ENCODE measurements at regions not wholly inside any gene's neighbourhood (a gene's known extent, or its start where the extent isn't known, plus 50 kb on each side); places are given as distances from the start of the nearest gene placed in this dataset.
"Not testable (repeated sequence)": the region's sequence is repeated elsewhere in the genome, so short reads cannot be mapped to it uniquely, and the experiment has no call there.

GRCh38 chr4:181007751-181008150 is 1235.5 kb upstream of the TENM3 start:
- no peak for DNase-seq (ENCODE audit: low read depth)

DNA sequence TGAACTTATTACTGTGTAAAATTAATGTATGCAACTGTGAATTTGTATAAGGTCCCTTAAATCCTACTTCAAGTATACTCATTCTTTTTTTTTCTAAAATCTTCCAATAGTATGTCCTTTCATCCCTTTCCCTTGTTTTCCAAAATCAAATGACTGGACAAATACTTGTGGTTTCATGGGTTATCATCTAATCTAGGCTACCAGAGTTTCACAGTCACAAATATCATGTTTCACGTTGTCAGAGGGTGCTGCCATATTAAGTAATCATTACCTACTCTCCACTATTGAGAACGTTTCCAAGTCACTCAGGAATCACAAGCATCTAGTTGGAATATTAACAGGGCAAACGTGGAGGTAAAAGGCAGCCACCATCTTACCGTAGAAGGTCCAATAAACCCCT is 1235.0 kb upstream of the TENM3 start:
- no peak for DNase-seq (ENCODE audit: low read depth)

GRCh38 chr4:181013162-181013561 is 1230.0 kb upstream of the TENM3 start:
- no peak for DNase-seq (ENCODE audit: low read depth)

- no peak for DNase-seq (ENCODE audit: low read depth)
Measured at GRCh38 chr4:181017038-181017437, 1226.2 kb upstream of the TENM3 start.

DNA sequence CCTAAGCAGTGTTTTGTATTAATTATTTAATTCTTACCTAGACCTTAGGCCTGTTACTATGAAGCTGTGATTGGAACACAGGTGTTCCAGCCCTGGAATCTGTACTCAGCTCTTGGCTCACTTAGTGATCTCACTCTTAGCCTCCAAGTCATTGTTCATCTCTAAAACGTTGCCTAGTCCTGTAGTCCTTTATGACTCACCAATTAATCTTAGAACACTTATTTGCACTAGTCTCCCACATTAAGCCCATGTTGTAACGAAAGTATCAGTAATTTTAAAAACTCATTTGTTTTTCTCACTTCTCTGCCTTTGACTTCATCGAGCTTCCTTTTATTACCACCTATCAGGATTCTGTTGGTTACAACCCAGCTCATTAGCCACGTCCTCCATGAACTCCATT is 1224.7 kb upstream of the TENM3 start:
- no peak for DNase-seq (ENCODE audit: low read depth)

DNA sequence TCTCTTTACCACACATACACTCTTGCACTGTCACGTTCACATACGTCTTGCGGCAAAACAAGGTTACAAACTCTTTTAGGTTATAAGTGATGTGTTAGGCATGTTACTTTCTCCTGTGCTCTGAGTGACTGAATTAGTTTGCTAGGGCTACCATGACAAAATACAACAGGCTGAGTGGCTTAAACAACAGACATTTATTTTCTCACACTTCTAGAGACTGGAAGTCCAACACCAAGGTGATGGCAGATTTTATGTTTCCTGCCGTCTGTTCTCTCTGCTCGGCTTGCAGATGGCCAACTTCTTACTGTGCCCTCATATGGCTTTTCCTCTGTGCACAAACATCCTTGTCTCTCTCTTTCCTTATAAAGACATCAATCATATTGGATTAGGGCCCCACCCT is 1224.3 kb upstream of the TENM3 start:
- DNase-seq (ENCODE audit: low read depth): no peak

DNA sequence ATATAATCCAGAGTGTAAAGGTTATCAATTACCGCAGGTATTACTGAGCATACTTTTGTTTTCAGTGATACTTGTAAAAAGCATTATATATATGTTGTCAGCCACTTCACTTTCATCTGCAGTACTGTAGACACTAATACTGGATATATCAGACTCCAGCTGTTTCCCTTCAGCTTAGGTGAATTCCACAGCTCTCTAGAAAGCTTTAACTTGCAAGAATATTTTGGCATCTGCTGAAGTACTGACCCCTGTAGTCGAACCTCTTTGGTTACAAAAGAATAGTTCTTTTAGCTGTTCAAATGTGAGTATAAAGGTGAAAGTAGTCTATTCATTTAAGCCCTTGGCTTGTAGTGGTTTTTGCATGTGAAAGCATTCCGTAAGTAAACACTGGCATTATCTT is 1222.7 kb upstream of the TENM3 start:
- no peak for DNase-seq (ENCODE audit: low read depth)

- DNase-seq (ENCODE audit: low read depth): no peak
Measured at GRCh38 chr4:181021213-181021612, 1222.0 kb upstream of the TENM3 start.

GRCh38 chr4:181030135-181030921 is 1212.9 kb upstream of the TENM3 start:
- DNase-seq (ENCODE audit: low read depth): not testable (repeated sequence)

DNA sequence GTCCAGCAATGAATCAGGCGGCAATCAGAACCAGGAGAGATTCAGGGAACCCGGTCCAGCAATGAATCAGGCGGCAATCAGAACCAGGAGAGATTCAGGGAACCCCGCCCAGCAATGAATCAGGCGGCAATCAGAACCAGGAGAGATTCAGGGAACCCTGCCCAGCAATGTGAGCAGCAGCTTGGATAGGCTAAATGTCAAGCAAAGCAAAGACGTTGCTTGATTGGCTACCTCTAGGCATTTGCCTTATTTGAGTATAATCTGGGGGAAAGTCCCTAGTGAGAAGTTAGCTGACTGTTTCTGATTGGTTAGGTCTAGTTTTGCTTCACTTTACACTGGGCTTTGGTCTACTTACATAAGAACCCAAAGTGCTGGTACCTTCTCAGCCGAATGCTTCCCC is 1212.2 kb upstream of the TENM3 start:
- DNase-seq (ENCODE audit: low read depth): no peak

GRCh38 chr4:181043486-181043885 is 1199.7 kb upstream of the TENM3 start:
- DNase-seq (ENCODE audit: low read depth): no peak

DNA sequence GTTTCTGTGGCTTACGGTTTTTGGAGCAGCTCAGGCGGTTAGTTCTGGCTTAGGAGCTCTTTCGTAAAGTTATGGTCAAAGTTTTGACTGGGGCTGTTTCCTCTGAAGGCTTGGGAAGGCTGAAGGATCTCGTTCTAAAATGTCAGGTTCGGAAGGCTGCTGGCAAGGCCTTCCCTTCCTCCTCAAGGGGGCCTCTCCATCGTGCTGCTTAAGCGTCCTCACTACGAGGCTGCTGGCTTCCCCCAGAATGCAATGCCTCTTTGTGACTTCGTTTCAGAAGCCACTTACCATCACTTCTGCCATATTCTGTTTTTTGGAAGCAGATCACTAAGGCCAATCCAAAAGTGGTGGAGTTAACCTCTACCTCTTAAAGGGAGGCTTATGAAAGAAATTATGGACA is 1196.4 kb upstream of the TENM3 start:
- no peak for DNase-seq (ENCODE audit: low read depth)

GRCh38 chr4:181051931-181052330 is 1191.3 kb upstream of the TENM3 start:
- DNase-seq (ENCODE audit: low read depth): no peak

DNA sequence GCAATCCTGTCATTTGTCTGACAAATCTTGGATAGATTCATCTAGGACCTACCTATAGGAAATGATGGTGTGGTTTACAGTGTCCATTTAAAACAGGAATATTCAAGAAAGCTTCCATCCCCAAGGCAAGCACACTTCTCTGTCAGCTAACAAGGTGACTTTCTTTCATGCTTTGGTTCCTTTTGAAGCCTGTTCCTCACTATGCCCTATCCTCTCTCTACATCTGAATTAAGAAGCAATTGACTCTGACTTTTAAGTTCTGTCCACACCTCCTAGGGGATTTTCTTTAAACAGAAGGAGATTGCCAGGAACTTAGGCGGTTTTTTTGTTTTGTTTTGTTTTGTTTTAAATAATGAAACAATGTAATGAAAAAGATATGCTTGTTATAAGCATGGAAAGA is 1181.4 kb upstream of the TENM3 start:
- no peak for DNase-seq (ENCODE audit: low read depth)

- DNase-seq (ENCODE audit: low read depth): no peak
Measured at GRCh38 chr4:181063212-181063611, 1180.0 kb upstream of the TENM3 start.

DNA sequence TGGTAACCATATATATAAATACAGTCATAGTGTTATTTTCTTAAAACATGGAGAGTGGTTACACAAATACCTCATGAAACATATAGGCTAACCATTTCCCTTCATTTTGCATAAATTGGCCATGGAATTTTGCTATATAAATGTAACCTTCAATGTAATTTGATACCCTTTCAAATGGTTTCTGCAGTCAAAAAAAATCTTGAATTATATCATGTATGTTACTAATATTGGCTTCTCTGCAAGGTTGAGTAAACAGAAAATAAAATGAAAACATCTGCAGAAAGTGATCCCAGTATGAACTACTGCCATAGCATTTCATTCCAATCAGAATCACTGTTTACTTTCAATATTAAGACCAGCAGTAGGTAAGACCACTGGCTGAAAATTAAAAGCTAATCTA is 1165.9 kb upstream of the TENM3 start:
- no peak for DNase-seq (ENCODE audit: low read depth)

- DNase-seq (ENCODE audit: low read depth): no peak
Measured at GRCh38 chr4:181078196-181078595, 1165.0 kb upstream of the TENM3 start.

- DNase-seq (ENCODE audit: low read depth): no peak
Measured at GRCh38 chr4:181083757-181084361, 1159.3 kb upstream of the TENM3 start.

- no peak for DNase-seq (ENCODE audit: low read depth)
Measured at GRCh38 chr4:181085557-181085956, 1157.6 kb upstream of the TENM3 start.

DNA sequence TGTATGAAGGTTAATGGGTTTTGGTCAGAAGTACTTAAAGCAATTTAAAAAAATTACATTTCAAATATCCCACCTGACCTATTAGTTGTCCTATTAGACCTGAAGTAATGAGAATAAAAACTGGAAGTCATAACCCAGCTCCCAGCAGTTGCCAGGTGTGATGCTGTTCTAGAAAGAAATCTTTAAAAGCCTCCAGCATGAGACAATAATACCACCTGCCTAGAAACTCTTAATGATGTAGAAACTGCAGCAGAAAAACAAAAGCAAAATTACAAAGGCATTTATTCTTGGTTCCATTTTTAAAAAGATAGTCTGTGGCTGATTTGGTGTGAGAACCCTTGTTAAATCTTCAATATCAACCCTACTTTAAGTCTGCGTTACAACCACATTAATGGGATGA is 1137.7 kb upstream of the TENM3 start:
- no peak for DNase-seq (ENCODE audit: low read depth)

- DNase-seq (ENCODE audit: low read depth): no peak
Measured at GRCh38 chr4:181106398-181106797, 1136.8 kb upstream of the TENM3 start.

GRCh38 chr4:181108237-181108636 is 1135.0 kb upstream of the TENM3 start:
- DNase-seq (ENCODE audit: low read depth): no peak

GRCh38 chr4:181119186-181119585 is 1124.0 kb upstream of the TENM3 start:
- no peak for DNase-seq (ENCODE audit: low read depth)

GRCh38 chr4:181121733-181122132 is 1121.5 kb upstream of the TENM3 start:
- DNase-seq (ENCODE audit: low read depth): no peak

All from activated T-cell treated with anti-CD3 and anti-CD28 coated beads for 24 hours (primary cell).